ENCODE measurements at regions not wholly inside any gene's neighbourhood (a gene's known extent, or its start where the extent isn't known, plus 50 kb on each side); places are given as distances from the start of the nearest gene placed in this dataset.

DNA sequence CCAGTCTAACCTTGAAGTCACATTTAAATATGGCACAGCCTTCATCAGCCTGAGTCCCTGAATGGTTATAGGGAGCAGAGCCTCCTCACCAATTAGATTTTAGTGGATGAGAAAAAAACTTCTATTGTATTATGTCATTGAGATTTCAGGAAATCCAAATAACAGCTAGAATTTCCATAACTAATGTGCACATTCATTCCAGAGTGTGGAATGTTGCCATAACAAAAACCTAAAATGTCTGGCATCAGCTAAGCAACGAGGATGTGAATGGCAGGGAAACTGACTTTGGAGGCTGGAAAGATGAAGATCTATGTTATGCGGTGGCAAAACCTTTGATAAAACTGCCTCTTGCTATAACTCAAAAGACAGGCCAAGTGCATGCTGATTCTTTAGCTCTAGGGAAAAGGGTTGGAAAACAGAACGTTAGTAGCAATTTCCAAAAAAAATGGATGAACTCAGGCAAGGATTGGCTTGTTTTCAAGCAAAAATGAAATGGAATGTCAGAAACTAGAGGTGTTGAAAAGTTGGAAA, 91.3 kb upstream of the NFIB start:
- TF ChIP-seq CTCF (IDR thresholded peaks at IDR 0.05; ENCODE audit: insufficient read depth, low read length) (no peak), POLR2AphosphoS5 (IDR thresholded peaks at IDR 0.05; ENCODE audit: low read depth) (no peak), REST (IDR thresholded peaks at IDR 0.05; ENCODE audit: insufficient replicate concordance, low read depth) (no peak), GABPA (IDR thresholded peaks at IDR 0.05; ENCODE audit: low read depth) (no peak), SPI1 (IDR thresholded peaks at IDR 0.05; ENCODE audit: borderline replicate concordance, low read depth) (no peak)

All from HL-60 (cell line).